ENCODE measurements at regions not wholly inside any gene's neighbourhood (a gene's known extent, or its start where the extent isn't known, plus 50 kb on each side); places are given as distances from the start of the nearest gene placed in this dataset.

- no peaks in the 10 kb centered on the region for H3K9me2 ChIP-seq (ENCODE audit: insufficient read depth)
- H3K79me2 ChIP-seq (ENCODE audit: low read depth), result no peaks in the 10 kb centered on the region
- ChIA-PET CTCF (no interaction called here), POLR2A (ENCODE audit: unreplicated experiment) (no interaction called here)
- H3F3A ChIP-seq (ENCODE audit: insufficient read depth, low read depth), result no peaks in the 10 kb centered on the region
- H3K4me3 ChIP-seq, result no peak overlapping the region
- H3K27ac ChIP-seq, result no peak overlapping the region
- H3K27me3 ChIP-seq (ENCODE audit: insufficient read depth, low read depth), result no peaks in the 10 kb centered on the region
- no peaks in the 10 kb centered on the region for H3K4me1 ChIP-seq (replicated peaks; ENCODE audit: insufficient read depth)
- H2AFZ ChIP-seq, result no peak overlapping the region
- BruUV-seq (replicated peaks), result no TSS peak
- no peak for TF ChIP-seq CTCF (conservative IDR thresholded peaks at IDR 0.05)
- TF ChIP-seq EZH2 (IDR thresholded peaks at IDR 0.05; ENCODE audit: low read depth), result no peak
- H3K9me3 ChIP-seq (ENCODE audit: insufficient read depth, low read depth), result no peaks in the 10 kb centered on the region
- no peak for DNase-seq
- no peaks in the 10 kb centered on the region for H4K20me1 ChIP-seq (ENCODE audit: insufficient read depth)
- no peak overlapping the region for H3K4me2 ChIP-seq
- H3K36me3 ChIP-seq (ENCODE audit: low read depth), result no peaks in the 10 kb centered on the region
- intact Hi-C loops (cut with micrococcal nuclease; ENCODE audit: unreplicated experiment), result no loop called here
These were observed 148.4 kb upstream of the VCX3A start for GRCh38 chrX:6683353-6683752.

- Histone ChIP-seq H2AFZ (no peak overlapping the region), H3K9me2 (ENCODE audit: insufficient read depth) (no peaks in the 10 kb centered on the region), H3K4me3 (no peak overlapping the region), H3F3A (ENCODE audit: insufficient read depth, low read depth) (no peaks in the 10 kb centered on the region), H3K36me3 (ENCODE audit: low read depth) (no peaks in the 10 kb centered on the region), H3K27me3 (ENCODE audit: insufficient read depth, low read depth) (no peaks in the 10 kb centered on the region), H3K79me2 (ENCODE audit: low read depth) (no peaks in the 10 kb centered on the region), H3K9me3 (ENCODE audit: insufficient read depth, low read depth) (no peaks in the 10 kb centered on the region), H3K27ac (no peak overlapping the region), H4K20me1 (ENCODE audit: insufficient read depth) (no peaks in the 10 kb centered on the region), H3K4me1 (replicated peaks; ENCODE audit: insufficient read depth) (no peaks in the 10 kb centered on the region), H3K4me2 (no peak overlapping the region)
- no peak for DNase-seq
- ChIA-PET CTCF (no interaction called here), POLR2A (ENCODE audit: unreplicated experiment) (no interaction called here)
- intact Hi-C loops (cut with micrococcal nuclease; ENCODE audit: unreplicated experiment), result no loop called here
- BruUV-seq (replicated peaks), result no TSS peak
- TF ChIP-seq CTCF (conservative IDR thresholded peaks at IDR 0.05) (no peak), EZH2 (IDR thresholded peaks at IDR 0.05; ENCODE audit: low read depth) (no peak)
These were observed 146.7 kb upstream of the VCX3A start for GRCh38 chrX:6681521-6682145.

- BruUV-seq (replicated peaks), result no TSS peak
- Histone ChIP-seq H2AFZ (no peak overlapping the region), H3K9me3 (ENCODE audit: insufficient read depth, low read depth) (no peaks in the 10 kb centered on the region), H3K4me1 (replicated peaks; ENCODE audit: insufficient read depth) (no peaks in the 10 kb centered on the region), H3K36me3 (ENCODE audit: low read depth) (no peaks in the 10 kb centered on the region), H3K4me3 (no peak overlapping the region), H3K27ac (no peak overlapping the region), H3F3A (ENCODE audit: insufficient read depth, low read depth) (no peaks in the 10 kb centered on the region), H3K27me3 (ENCODE audit: insufficient read depth, low read depth) (no peaks in the 10 kb centered on the region), H3K4me2 (no peak overlapping the region), H3K9me2 (ENCODE audit: insufficient read depth) (no peaks in the 10 kb centered on the region), H4K20me1 (ENCODE audit: insufficient read depth) (no peaks in the 10 kb centered on the region), H3K79me2 (ENCODE audit: low read depth) (no peaks in the 10 kb centered on the region)
- intact Hi-C loops (cut with micrococcal nuclease; ENCODE audit: unreplicated experiment), result no loop called here
- POLR2A ChIA-PET (ENCODE audit: unreplicated experiment), result no interaction called here
- DNase-seq, result no peak
- CTCF ChIA-PET, result no interaction called here
- TF ChIP-seq CTCF (conservative IDR thresholded peaks at IDR 0.05) (no peak), EZH2 (IDR thresholded peaks at IDR 0.05; ENCODE audit: low read depth) (no peak)
These were observed 145.1 kb upstream of the VCX3A start for GRCh38 chrX:6679988-6680387.
